T-helper 1 cell treated with Interleukin-12 subunit alpha and Interleukin-12 subunit beta and Interleukin-4 antibody, amounts not matched to agents 30 ng/mL and 1 ng/mL, for 36 hours (primary cell): ENCODE measurements at regions not wholly inside any gene's neighbourhood (a gene's known extent, or its start where the extent isn't known, plus 50 kb on each side); places are given as distances from the start of the nearest gene placed in this dataset.
"Not testable (repeated sequence)": the region's sequence is repeated elsewhere in the genome, so short reads cannot be mapped to it uniquely, and the experiment has no call there.

Experiments
- intact Hi-C: fragments of 100-400 bp; cut with micrococcal nuclease; formaldehyde crosslinking; loops from one replicate; pipeline ENCODE4 v1.15.1; 2024

GRCh38 chr2:66032226-66032775, 402.6 kb upstream of the MEIS1 start:
- intact Hi-C loops = no loop called here

GRCh38 chr2:66031236-66031635, 403.7 kb upstream of the MEIS1 start:
- intact Hi-C loops = no loop called here

GRCh38 chr2:66030553-66030952, 404.4 kb upstream of the MEIS1 start:
- intact Hi-C loops = no loop called here

- intact Hi-C loops = no loop called here
These were observed 410.5 kb upstream of the MEIS1 start for GRCh38 chr2:66024391-66024790.

GRCh38 chr2:66021296-66021695, 413.6 kb upstream of the MEIS1 start:
- intact Hi-C loops = no loop called here

GRCh38 chr2:66017763-66018162, 417.2 kb upstream of the MEIS1 start:
- intact Hi-C loops = no loop called here

GRCh38 chr2:66014450-66014849, 420.5 kb upstream of the MEIS1 start:
- intact Hi-C loops = no loop called here

GRCh38 chr2:66013456-66013855, 421.5 kb upstream of the MEIS1 start:
- intact Hi-C loops = no loop called here

GRCh38 chr2:66003931-66004330, 431.0 kb upstream of the MEIS1 start:
- intact Hi-C loops = no loop called here

GRCh38 chr2:66001538-66001937, 433.4 kb upstream of the MEIS1 start:
- intact Hi-C loops = no loop called here

- intact Hi-C loops = no loop called here
These were observed 434.0 kb upstream of the MEIS1 start for GRCh38 chr2:66000901-66001300.

GRCh38 chr2:65999796-66000195, 435.1 kb upstream of the MEIS1 start:
- intact Hi-C loops = no loop called here

GRCh38 chr2:65999103-65999502, 435.8 kb upstream of the MEIS1 start:
- intact Hi-C loops = no loop called here

GRCh38 chr2:65997961-65998360, 437.0 kb upstream of the MEIS1 start:
- intact Hi-C loops = no loop called here

- intact Hi-C loops = no loop called here
These were observed 442.7 kb upstream of the MEIS1 start for GRCh38 chr2:65992198-65992554.

GRCh38 chr2:65991381-65992197, 443.3 kb upstream of the MEIS1 start:
- intact Hi-C loops = no loop called here

- intact Hi-C loops = no loop called here
These were observed 448.9 kb upstream of the MEIS1 start for GRCh38 chr2:65985986-65986385.

GRCh38 chr2:65980531-65980930, 454.4 kb upstream of the MEIS1 start:
- intact Hi-C loops = no loop called here

- intact Hi-C loops = no loop called here
These were observed 455.5 kb upstream of the MEIS1 start for GRCh38 chr2:65979446-65979845.

- intact Hi-C loops = no loop called here
These were observed 460.7 kb upstream of the MEIS1 start for GRCh38 chr2:65974067-65974723.

- intact Hi-C loops = no loop called here
These were observed 465.8 kb upstream of the MEIS1 start for GRCh38 chr2:65969161-65969560.

- intact Hi-C loops = not testable (repeated sequence)
These were observed 471.6 kb upstream of the MEIS1 start for GRCh38 chr2:65963303-65963702.

- intact Hi-C loops = no loop called here
These were observed 474.0 kb upstream of the MEIS1 start for GRCh38 chr2:65960953-65961352.
